GF-D8 (cell line): ENCODE measurements at regions not wholly inside any gene's neighbourhood (a gene's known extent, or its start where the extent isn't known, plus 50 kb on each side); places are given as distances from the start of the nearest gene placed in this dataset.

Experiments
- DNase-seq: peaks from one replicate; lab custom pipeline; 2025; lab: John Stamatoyannopoulos, UW

GRCh38 chr6:26149240-26149639 is 62.0 kb downstream of the HFE start:
- no peak for DNase-seq

GRCh38 chr6:26152226-26153101 is 65.2 kb downstream of the HFE start:
- DNase-seq, result no peak

- DNase-seq, result no peak
Measured at GRCh38 chr6:26155061-26155930, 68.1 kb downstream of the HFE start.

GRCh38 chr6:26156105-26156849 is 69.0 kb downstream of the HFE start:
- peak; percentile 70 for DNase-seq

- DNase-seq, result peak; percentile 39
Measured at GRCh38 chr6:26156850-26157250, 69.6 kb downstream of the HFE start.

- peak; percentile 97 for DNase-seq
Measured at GRCh38 chr6:26157251-26158075, 70.2 kb downstream of the HFE start.

GRCh38 chr6:26158076-26158580 is 70.9 kb downstream of the HFE start:
- no peak for DNase-seq

GRCh38 chr6:26158581-26159356 is 71.5 kb downstream of the HFE start:
- DNase-seq, result peak; percentile 68

GRCh38 chr6:26159357-26160273 is 72.4 kb downstream of the HFE start:
- no peak for DNase-seq

GRCh38 chr6:26161322-26161721 is 74.1 kb downstream of the HFE start:
- no peak for DNase-seq

GRCh38 chr6:26162399-26162798 is 75.2 kb downstream of the HFE start:
- no peak for DNase-seq

- no peak for DNase-seq
Measured at GRCh38 chr6:26163427-26164119, 76.3 kb downstream of the HFE start.

- no peak for DNase-seq
Measured at GRCh38 chr6:26164120-26164505, 76.9 kb downstream of the HFE start.

- DNase-seq, result no peak
Measured at GRCh38 chr6:26165261-26165790, 78.1 kb downstream of the HFE start.

- DNase-seq, result no peak
Measured at GRCh38 chr6:26170181-26170580, 83.0 kb downstream of the HFE start.

- no peak for DNase-seq
Measured at GRCh38 chr6:26170951-26171841, 84.0 kb downstream of the HFE start.

- peak; percentile 28 for DNase-seq
Measured at GRCh38 chr6:26172608-26172968, 85.4 kb downstream of the HFE start.

GRCh38 chr6:26173836-26174145 is 86.6 kb downstream of the HFE start:
- no peak for DNase-seq
